ENCODE measurements at regions not wholly inside any gene's neighbourhood (a gene's known extent, or its start where the extent isn't known, plus 50 kb on each side); places are given as distances from the start of the nearest gene placed in this dataset.

GRCh38 chr5:160961761-160962160 lies 109.8 kb upstream of the ATP10B start:
- Histone ChIP-seq H3K4me3 (no peak overlapping the region), H3K36me3 (no peaks in the 10 kb centered on the region), H3K9me3 (no peaks in the 10 kb centered on the region), H3K27ac (no peak overlapping the region), H3K27me3 (peaks cover 0 to 7% (median 0%) of the 10 kb centered on the region in 9 donors), H3K4me1 (no peaks in the 10 kb centered on the region)
- WGBS, 4 donors: 82 to 89% (median 85%) methylated on average over 2 of the region's 2 CpGs
- no peak for TF ChIP-seq POLR2A (IDR thresholded peaks at IDR 0.05)
- no peak for TF ChIP-seq CTCF (IDR thresholded peaks at IDR 0.05)
- ATAC-seq (no peak), DNase-seq (no peak)
- intact Hi-C loops (cut with DNase I): no loop called here

GRCh38 chr5:160961038-160961437 lies 109.0 kb upstream of the ATP10B start:
- 56 to 70% (median 64%) methylated on average over 1 of the region's 1 CpG for WGBS, 4 donors
- peaks cover 0 to 7% (median 0%) of the 10 kb centered on the region in 9 donors for H3K27me3 ChIP-seq
- no peaks in the 10 kb centered on the region for H3K4me1 ChIP-seq
- no peak overlapping the region for H3K4me3 ChIP-seq
- intact Hi-C loops (cut with DNase I): no loop called here
- DNase-seq (no peak), ATAC-seq (no peak)
- no peak for TF ChIP-seq POLR2A (IDR thresholded peaks at IDR 0.05)
- no peak for TF ChIP-seq CTCF (IDR thresholded peaks at IDR 0.05)
- H3K9me3 ChIP-seq: no peaks in the 10 kb centered on the region
- H3K36me3 ChIP-seq: no peaks in the 10 kb centered on the region
- no peak overlapping the region for H3K27ac ChIP-seq

- intact Hi-C loops (cut with DNase I): no loop called here
- Histone ChIP-seq H3K4me1 (no peaks in the 10 kb centered on the region), H3K9me3 (no peaks in the 10 kb centered on the region), H3K27ac (no peak overlapping the region), H3K4me3 (no peak overlapping the region), H3K27me3 (peaks cover 0 to 7% (median 0%) of the 10 kb centered on the region in 9 donors), H3K36me3 (no peaks in the 10 kb centered on the region)
- 76 to 85% (median 77%) methylated on average over 2 of the region's 2 CpGs for WGBS, 4 donors
- DNase-seq (no peak), ATAC-seq (no peak)
- TF ChIP-seq CTCF (IDR thresholded peaks at IDR 0.05) (no peak), POLR2A (IDR thresholded peaks at IDR 0.05) (no peak)
Observed at GRCh38 chr5:160960592-160960991, 108.6 kb upstream of the ATP10B start.

GRCh38 chr5:160959804-160960203 lies 107.8 kb upstream of the ATP10B start:
- 53 to 67% (median 60%) methylated on average over 2 of the region's 2 CpGs for WGBS, 4 donors
- ATAC-seq (no peak), DNase-seq (no peak)
- H3K4me1 ChIP-seq: no peaks in the 10 kb centered on the region
- H3K27me3 ChIP-seq: peaks cover 0 to 7% (median 0%) of the 10 kb centered on the region in 9 donors
- no peaks in the 10 kb centered on the region for H3K9me3 ChIP-seq
- intact Hi-C loops (cut with DNase I): no loop called here
- TF ChIP-seq CTCF (IDR thresholded peaks at IDR 0.05) (no peak), POLR2A (IDR thresholded peaks at IDR 0.05) (no peak)
- H3K4me3 ChIP-seq: no peak overlapping the region
- no peak overlapping the region for H3K27ac ChIP-seq
- no peaks in the 10 kb centered on the region for H3K36me3 ChIP-seq
